ENCODE measurements at regions not wholly inside any gene's neighbourhood (a gene's known extent, or its start where the extent isn't known, plus 50 kb on each side); places are given as distances from the start of the nearest gene placed in this dataset.

GRCh38 chr11:69546735-69547370 is 65.4 kb downstream of the LINC01488 start (continued):
- no peak for TF ChIP-seq ZNF462 (CRISPR knock-in tag; IDR thresholded peaks at IDR 0.05)
- no peak for TF ChIP-seq ZNF331 (CRISPR knock-in tag; IDR thresholded peaks at IDR 0.05; ENCODE audit: low read depth)
- no peak for TF ChIP-seq EZH2 (IDR thresholded peaks at IDR 0.05; ENCODE audit: low read depth, unreplicated experiment)
- TF ChIP-seq ZNF114 (CRISPR knock-in tag; IDR thresholded peaks at IDR 0.05): no peak

- Mint-ChIP-seq H3K4me1 (no peaks in the 10 kb centered on the region), H3K4me3 (no peak overlapping the region), H3K27ac (no peak overlapping the region), H3K36me3 (ENCODE audit: low read depth) (peaks cover 10% of the 10 kb centered on the region; the same call in 2 of the 3 replicates), H3K9me3 (peaks cover 25% of the 10 kb centered on the region), H3K27me3 (ENCODE audit: insufficient read depth, low read depth, poor library complexity) (peaks cover 6% of the 10 kb centered on the region)
- ATAC-seq: no peak
- Histone ChIP-seq H3K4me3 (no peak overlapping the region), H3K9me2 (ENCODE audit: insufficient read depth) (no peaks in the 10 kb centered on the region), H2AFZ (no peak overlapping the region), H3K4me2 (no peak overlapping the region), H3K27ac (ENCODE audit: low read depth) (no peak overlapping the region), H4K20me1 (replicated peaks; ENCODE audit: insufficient read depth) (no peaks in the 10 kb centered on the region), H3K27me3 (ENCODE audit: insufficient read depth) (no peaks in the 10 kb centered on the region), H3K36me3 (ENCODE audit: insufficient read depth) (no peaks in the 10 kb centered on the region), H3K79me2 (replicated peaks; ENCODE audit: insufficient read depth) (no peaks in the 10 kb centered on the region), H3K4me1 (ENCODE audit: insufficient read depth) (no peaks in the 10 kb centered on the region), H3F3A (replicated peaks; ENCODE audit: low read depth) (no peaks in the 10 kb centered on the region)
- DNase-seq (ENCODE audit: low spot score): no peak
- no peak for TF ChIP-seq ZNF331 (CRISPR knock-in tag; IDR thresholded peaks at IDR 0.05; ENCODE audit: low read depth)
- TF ChIP-seq CREB1 (CRISPR knock-in tag; IDR thresholded peaks at IDR 0.05; ENCODE audit: low read depth): no peak
- no peak for TF ChIP-seq EZH2phosphoT487 (IDR thresholded peaks at IDR 0.05; ENCODE audit: unreplicated experiment)
- no peak for TF ChIP-seq ZNF462 (CRISPR knock-in tag; IDR thresholded peaks at IDR 0.05)
- no peak for TF ChIP-seq CTCF (conservative IDR thresholded peaks at IDR 0.05; ENCODE audit: low read depth in 2 of 2)
- no peak for TF ChIP-seq EZH2 (IDR thresholded peaks at IDR 0.05; ENCODE audit: low read depth, unreplicated experiment)
Measured at GRCh38 chr11:69550846-69551245, 69.4 kb downstream of the LINC01488 start.
